OCI-LY3 (cell line): ENCODE measurements at regions not wholly inside any gene's neighbourhood (a gene's known extent, or its start where the extent isn't known, plus 50 kb on each side); places are given as distances from the start of the nearest gene placed in this dataset.

Experiments
- H2AFZ ChIP-seq: fragments of 200-600, 300-600 bp; shearing (Covaris generic); 2 replicates; pipeline ENCODE4 v1.6.0; 2014; ENCODE audit warnings: antibody characterized with exemption, low read depth, low read length
- H3K27ac ChIP-seq: fragments of 200-600, 300-600 bp; sonication (generic); 2 replicates; pipeline ENCODE4 v1.5.1; 2014; ENCODE audit warnings: mild to moderate bottlenecking, low read length, moderate library complexity, mixed read lengths
- H3K27me3 ChIP-seq: fragments of 200-600, 300-600 bp; sonication (generic); 2 replicates; pipeline ENCODE4 v1.6.1; 2014; ENCODE audit warnings: low read depth, low read length, mixed read lengths
- H3K36me3 ChIP-seq: fragments of 200-600, 300-600 bp; sonication (generic); replicated peaks from 2 replicates; pipeline ENCODE3; 2014; ENCODE audit warnings: low read depth, low read length, mixed read lengths
- H3K4me1 ChIP-seq: fragments of 300-600, 200-600 bp; sonication (generic); 2 replicates; pipeline ENCODE4 v1.6.1; 2014; ENCODE audit warnings: low read length, mixed read lengths
- H3K4me2 ChIP-seq: fragments of 200-600, 300-600 bp; sonication (generic); 2 replicates; pipeline ENCODE4 v1.6.1; 2014; ENCODE audit warnings: low read length, mixed read lengths
- H3K4me3 ChIP-seq: fragments of 300-600, 200-600 bp; sonication (generic); 2 replicates; pipeline ENCODE4 v1.5.1; 2014; ENCODE audit warnings: antibody characterized with exemption, mild to moderate bottlenecking, low read length, moderate library complexity
- H3K79me2 ChIP-seq: fragments of 300-600, 200-600 bp; shearing (Covaris generic); 2 replicates; pipeline ENCODE4 v1.6.1; 2014; ENCODE audit warnings: mild to moderate bottlenecking, low read length, mixed read lengths
- H3K9ac ChIP-seq: fragments of 300-600, 200-600 bp; shearing (Covaris generic); 2 replicates; pipeline ENCODE4 v1.6.0; 2014; ENCODE audit warnings: mild to moderate bottlenecking, low read length, moderate library complexity
- H3K9me3 ChIP-seq: fragments of 200-600, 300-600 bp; shearing (Covaris generic); 2 replicates; pipeline ENCODE4 v1.6.1; 2014; ENCODE audit warnings: low read length, mixed read lengths; ENCODE audit not compliant: insufficient read depth
- H4K20me1 ChIP-seq: fragments of 200-600, 300-600 bp; sonication (generic); 2 replicates; pipeline ENCODE4 v1.6.1; 2016; ENCODE audit warnings: low read length, mixed read lengths; ENCODE audit not compliant: insufficient read depth
- CTCF ChIP-seq: fragments of 200-600, 300-600 bp; sonication (generic); IDR thresholded peaks from 2 replicates; pipeline ENCODE4 v1.5.1; 2014; ENCODE audit warnings: antibody characterized with exemption, low read length, low read depth
- EZH2phosphoT487 ChIP-seq: fragments of 200-600 bp; shearing (Covaris generic); IDR thresholded peaks from 2 replicates; pipeline ENCODE4 v1.6.1; 2018; ENCODE audit warnings: antibody characterized with exemption, mixed run types, low read depth

GRCh38 chr18:34345738-34346137 lies 121.0 kb upstream of the NOL4 start:
- no peaks in the 10 kb centered on the region for H3K27me3 ChIP-seq
- H3K9ac ChIP-seq, result no peak overlapping the region
- H3K79me2 ChIP-seq, result no peaks in the 10 kb centered on the region
- H2AFZ ChIP-seq, result no peak overlapping the region
- no peaks in the 10 kb centered on the region for H3K9me3 ChIP-seq
- H3K27ac ChIP-seq, result no peak overlapping the region
- no peaks in the 10 kb centered on the region for H4K20me1 ChIP-seq
- H3K36me3 ChIP-seq, result no peaks in the 10 kb centered on the region
- no peaks in the 10 kb centered on the region for H3K4me1 ChIP-seq
- H3K4me3 ChIP-seq, result no peak overlapping the region
- TF ChIP-seq CTCF, result no peak
- no peak for TF ChIP-seq EZH2phosphoT487
- H3K4me2 ChIP-seq, result no peak overlapping the region

GRCh38 chr18:34350778-34351177 lies 126.1 kb upstream of the NOL4 start:
- no peaks in the 10 kb centered on the region for H3K9me3 ChIP-seq
- no peak overlapping the region for H3K4me3 ChIP-seq
- H3K4me2 ChIP-seq, result no peak overlapping the region
- no peaks in the 10 kb centered on the region for H3K79me2 ChIP-seq
- H3K4me1 ChIP-seq, result no peaks in the 10 kb centered on the region
- TF ChIP-seq CTCF, result no peak
- no peak for TF ChIP-seq EZH2phosphoT487
- H3K27ac ChIP-seq, result no peak overlapping the region
- H3K36me3 ChIP-seq, result no peaks in the 10 kb centered on the region
- no peak overlapping the region for H3K9ac ChIP-seq
- no peaks in the 10 kb centered on the region for H3K27me3 ChIP-seq
- H4K20me1 ChIP-seq, result no peaks in the 10 kb centered on the region
- no peak overlapping the region for H2AFZ ChIP-seq

GRCh38 chr18:34352385-34353163 lies 127.9 kb upstream of the NOL4 start:
- Histone ChIP-seq H3K79me2 (no peaks in the 10 kb centered on the region), H3K4me1 (no peaks in the 10 kb centered on the region), H3K36me3 (no peaks in the 10 kb centered on the region), H2AFZ (no peak overlapping the region), H3K27me3 (no peaks in the 10 kb centered on the region), H3K9me3 (no peaks in the 10 kb centered on the region), H3K9ac (no peak overlapping the region), H3K27ac (no peak overlapping the region), H3K4me2 (no peak overlapping the region), H4K20me1 (no peaks in the 10 kb centered on the region), H3K4me3 (no peak overlapping the region)
- TF ChIP-seq CTCF (no peak), EZH2phosphoT487 (no peak)

- Histone ChIP-seq H3K36me3 (no peaks in the 10 kb centered on the region), H3K79me2 (no peaks in the 10 kb centered on the region), H3K27ac (no peak overlapping the region), H3K4me2 (no peak overlapping the region), H3K4me3 (no peak overlapping the region), H2AFZ (no peak overlapping the region), H3K27me3 (no peaks in the 10 kb centered on the region), H3K9me3 (no peaks in the 10 kb centered on the region), H3K9ac (no peak overlapping the region), H4K20me1 (no peaks in the 10 kb centered on the region), H3K4me1 (peaks cover 16% of the 10 kb centered on the region)
- TF ChIP-seq CTCF (no peak), EZH2phosphoT487 (no peak)
Observed at GRCh38 chr18:34354351-34354750, 129.6 kb upstream of the NOL4 start.
